HEK293T (cell line): ENCODE measurements at regions not wholly inside any gene's neighbourhood (a gene's known extent, or its start where the extent isn't known, plus 50 kb on each side); places are given as distances from the start of the nearest gene placed in this dataset.

ENCODE experiments used
- ARNT ChIP-seq: fragments of 450-650 bp; IDR thresholded peaks from 2 replicates; pipeline ENCODE4 v1.6.1; 2017; ENCODE audit warnings: mild to moderate bottlenecking
- BHLHE40 ChIP-seq: fragments of 450-650 bp; IDR thresholded peaks from 2 replicates; pipeline ENCODE4 v1.6.1; 2016; ENCODE audit warnings: mild to moderate bottlenecking, moderate library complexity, borderline replicate concordance
- CTBP1 ChIP-seq: fragments of 450-650 bp; IDR thresholded peaks from 2 replicates; pipeline ENCODE4 v1.6.1; 2016; ENCODE audit warnings: borderline replicate concordance
- ELF4 ChIP-seq: fragments of 450-650 bp; IDR thresholded peaks from 2 replicates; pipeline ENCODE4 v1.6.1; 2017; ENCODE audit warnings: antibody characterized with exemption
- FOXA1 ChIP-seq: fragments of 450-650 bp; IDR thresholded peaks from 2 replicates; pipeline ENCODE4 v1.6.1; 2016; ENCODE audit warnings: mild to moderate bottlenecking
- FOXK2 ChIP-seq: fragments of 450-650 bp; IDR thresholded peaks from 2 replicates; pipeline ENCODE4 v1.6.1; 2016; ENCODE audit warnings: mild to moderate bottlenecking
- FOXM1 ChIP-seq: fragments of 450-650 bp; IDR thresholded peaks from 2 replicates; pipeline ENCODE4 v1.6.1; 2017; ENCODE audit warnings: mild to moderate bottlenecking, borderline replicate concordance
- HDGF ChIP-seq: fragments of 450-650 bp; IDR thresholded peaks from 2 replicates; pipeline ENCODE4 v1.6.1; 2017; ENCODE audit warnings: antibody characterized with exemption, borderline replicate concordance
- NFRKB ChIP-seq: fragments of 450-650 bp; IDR thresholded peaks from 2 replicates; pipeline ENCODE4 v1.6.1; 2016; ENCODE audit warnings: mild to moderate bottlenecking, moderate library complexity
- PKNOX1 ChIP-seq: fragments of 450-650 bp; IDR thresholded peaks from 2 replicates; pipeline ENCODE4 v1.6.1; 2016
- SP1 ChIP-seq: fragments of 450-650 bp; IDR thresholded peaks from 2 replicates; pipeline ENCODE4 v1.6.1; 2017
- SUZ12 ChIP-seq: fragments of 450-650 bp; IDR thresholded peaks from 2 replicates; pipeline ENCODE4 v1.6.1; 2016; ENCODE audit warnings: mild to moderate bottlenecking
- TARDBP ChIP-seq: fragments of 450-650 bp; IDR thresholded peaks from 2 replicates; pipeline ENCODE4 v1.6.1; 2016
- ZNF384 ChIP-seq: fragments of 450-650 bp; IDR thresholded peaks from 2 replicates; pipeline ENCODE4 v1.6.1; 2016

DNA sequence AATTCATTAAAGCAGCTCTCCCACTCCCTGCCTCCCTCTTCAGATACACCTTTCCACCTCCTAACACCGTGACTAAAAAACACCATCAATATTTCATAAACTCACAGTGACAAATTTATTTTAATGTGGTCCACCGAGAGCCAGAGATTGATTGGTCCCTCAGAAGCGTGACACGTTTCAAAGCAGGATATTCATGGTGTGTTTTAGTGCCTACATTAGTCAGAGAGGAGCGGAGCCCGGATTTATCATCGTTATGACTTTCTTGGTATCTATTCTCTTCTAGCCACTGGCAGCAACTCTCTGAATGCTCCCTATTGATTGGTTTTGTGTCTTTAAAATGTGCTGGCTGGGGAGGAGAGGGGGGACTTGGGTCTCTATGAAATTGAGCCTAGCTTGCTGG, 265.3 kb downstream of the DHX35 start:
- TF ChIP-seq FOXA1 (no peak), ELF4 (no peak), FOXM1 (no peak), TARDBP (no peak), SUZ12 (no peak), ZNF384 (no peak), SP1 (no peak), FOXK2 (no peak), ARNT (no peak), NFRKB (no peak), CTBP1 (no peak), HDGF (no peak), PKNOX1 (no peak), BHLHE40 (no peak)
